HG02571 (cell line): ENCODE measurements at regions not wholly inside any gene's neighbourhood (a gene's known extent, or its start where the extent isn't known, plus 50 kb on each side); places are given as distances from the start of the nearest gene placed in this dataset.

Source experiments
- ATAC-seq: cut with Tn5 transposase; IDR thresholded peaks from one replicate; pipeline ENCODE4 v1.9.1; 2021; ENCODE audit warnings: mild to moderate bottlenecking, moderate library complexity; ENCODE audit not compliant: unreplicated experiment

- no peak for ATAC-seq
Measured at GRCh38 chr2:242022550-242023290, 153.2 kb downstream of the RTP5 start.

DNA sequence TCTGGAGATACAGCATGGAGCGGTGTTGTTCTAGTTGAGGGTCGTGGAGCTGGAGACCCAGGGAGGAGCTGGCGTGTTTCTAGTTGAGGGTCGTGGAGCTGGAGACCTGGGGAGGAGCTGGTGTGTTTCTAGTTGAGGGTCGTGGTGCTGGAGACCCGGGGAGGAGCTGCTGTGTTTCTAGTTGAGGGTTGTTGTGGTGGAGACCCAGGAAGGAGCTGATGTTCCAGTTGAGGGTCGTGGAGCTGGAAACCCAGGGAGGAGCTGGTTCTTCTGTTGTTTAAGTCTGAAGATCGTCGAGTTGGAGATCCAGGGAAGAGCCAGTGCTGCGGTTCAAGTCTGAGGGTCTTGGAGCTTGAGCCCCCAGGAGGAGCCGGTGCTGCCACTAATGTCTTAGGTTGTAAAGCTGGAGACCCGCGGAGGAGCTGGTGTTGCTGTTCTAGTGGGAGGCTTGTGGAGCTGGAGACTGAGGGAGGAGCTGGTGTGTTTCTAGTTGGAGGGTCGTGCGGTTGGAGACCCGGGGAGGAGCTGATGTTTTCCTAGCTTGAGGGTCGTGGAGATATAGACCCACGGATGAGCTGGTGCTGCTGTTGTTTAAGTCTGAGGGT lies 155.3 kb downstream of the RTP5 start:
- ATAC-seq: no peak

DNA sequence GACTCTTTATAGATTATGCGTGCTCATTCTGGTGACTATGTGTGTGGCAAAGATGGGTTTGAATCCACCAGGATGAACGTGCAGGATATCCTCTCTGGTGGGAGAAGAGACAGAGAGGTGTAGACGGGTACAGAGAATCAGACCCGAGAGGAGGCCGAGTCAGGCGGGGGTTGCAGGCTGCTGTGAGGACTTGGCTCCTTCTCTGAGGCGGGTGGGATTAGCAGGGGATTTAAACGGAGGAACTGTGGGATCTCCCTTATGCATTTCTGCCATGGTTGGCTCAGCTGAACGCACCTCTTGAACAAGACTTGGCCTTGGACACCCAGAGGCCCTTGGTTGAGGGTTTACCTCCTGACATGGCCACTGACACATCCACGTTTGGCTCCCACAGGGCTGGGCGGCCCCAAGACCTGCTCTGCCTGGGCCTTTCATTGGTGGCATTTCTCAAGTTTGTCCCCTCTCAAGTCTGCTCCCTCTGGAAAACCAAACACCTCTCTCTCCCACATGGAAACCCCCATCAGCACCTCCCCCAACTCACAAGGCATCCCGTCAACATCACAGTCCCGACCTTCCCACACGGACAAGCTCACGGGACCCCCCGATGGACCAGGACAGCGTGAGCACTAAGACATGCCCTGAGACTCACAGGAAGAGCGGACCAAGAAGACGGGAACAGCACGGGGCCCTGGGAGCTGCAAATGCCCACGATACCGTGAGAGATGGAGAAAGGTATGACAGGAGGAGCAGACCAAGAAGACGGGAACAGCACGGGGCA lies 158.3 kb downstream of the RTP5 start:
- no peak for ATAC-seq

DNA sequence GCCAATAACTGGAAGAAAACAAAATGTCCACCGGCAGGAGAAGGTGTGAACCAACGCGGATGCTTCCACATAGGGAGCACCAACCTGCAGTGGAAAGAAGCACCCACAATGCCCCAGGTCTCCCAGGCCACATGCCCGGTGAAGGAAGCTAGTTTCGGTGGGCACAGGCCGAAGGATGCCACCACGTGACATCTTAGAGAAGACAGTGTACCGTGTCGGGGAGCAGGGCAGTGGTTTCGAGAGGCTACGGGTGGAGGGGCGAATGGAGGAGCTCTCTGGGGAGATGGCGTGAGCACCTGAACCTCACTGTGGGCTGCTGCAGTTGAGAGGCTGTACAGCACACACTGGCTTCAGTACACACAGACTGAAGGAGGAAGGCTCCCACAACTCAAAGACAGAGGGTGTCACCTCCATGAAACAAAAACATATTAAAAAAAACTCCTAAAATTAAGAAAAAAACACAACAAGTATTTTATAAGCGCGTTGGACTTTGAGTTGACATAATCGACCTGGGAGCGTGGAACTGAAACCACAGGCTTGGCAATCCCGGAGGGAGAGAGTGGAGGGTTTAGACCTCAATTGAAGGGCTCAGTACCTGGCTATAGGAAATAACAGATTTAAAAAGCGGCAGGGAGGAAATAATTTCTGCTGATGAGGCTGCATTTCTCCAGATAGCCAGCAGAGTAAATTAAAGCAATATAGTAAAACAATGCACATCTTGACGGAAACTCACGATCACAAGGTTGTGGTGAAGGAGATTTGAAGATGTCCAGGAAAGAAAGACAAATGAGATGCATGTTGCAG lies 160.1 kb downstream of the RTP5 start:
- no peak for ATAC-seq

GRCh38 chr2:242030226-242030575 lies 160.7 kb downstream of the RTP5 start:
- no peak for ATAC-seq

DNA sequence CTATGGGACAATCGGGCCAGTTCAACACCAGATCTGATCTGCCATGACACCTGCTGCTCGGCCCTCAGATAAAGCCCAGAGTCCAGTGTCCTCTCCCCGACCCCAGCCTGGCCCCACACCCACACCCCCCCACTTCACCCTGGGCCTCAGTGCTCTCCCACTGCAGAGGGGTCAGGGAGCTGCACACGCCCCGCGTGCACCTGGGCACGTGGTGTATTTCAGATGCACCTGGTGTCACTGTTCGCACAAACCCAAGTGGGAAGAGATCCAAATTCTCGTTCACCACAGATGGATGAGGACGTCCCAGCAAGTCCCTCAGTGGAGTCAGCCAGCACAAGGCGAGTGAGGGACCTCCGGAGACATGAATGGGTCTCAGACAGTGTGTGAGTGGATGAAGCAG lies 161.3 kb downstream of the RTP5 start:
- ATAC-seq: no peak

- ATAC-seq: no peak
Measured at GRCh38 chr2:242031481-242032019, 162.0 kb downstream of the RTP5 start.

GRCh38 chr2:242032780-242033656 lies 163.5 kb downstream of the RTP5 start:
- no peak for ATAC-seq

- no peak for ATAC-seq
Measured at GRCh38 chr2:242034138-242034537, 164.6 kb downstream of the RTP5 start.

- no peak for ATAC-seq
Measured at GRCh38 chr2:242034996-242035814, 165.7 kb downstream of the RTP5 start.

DNA sequence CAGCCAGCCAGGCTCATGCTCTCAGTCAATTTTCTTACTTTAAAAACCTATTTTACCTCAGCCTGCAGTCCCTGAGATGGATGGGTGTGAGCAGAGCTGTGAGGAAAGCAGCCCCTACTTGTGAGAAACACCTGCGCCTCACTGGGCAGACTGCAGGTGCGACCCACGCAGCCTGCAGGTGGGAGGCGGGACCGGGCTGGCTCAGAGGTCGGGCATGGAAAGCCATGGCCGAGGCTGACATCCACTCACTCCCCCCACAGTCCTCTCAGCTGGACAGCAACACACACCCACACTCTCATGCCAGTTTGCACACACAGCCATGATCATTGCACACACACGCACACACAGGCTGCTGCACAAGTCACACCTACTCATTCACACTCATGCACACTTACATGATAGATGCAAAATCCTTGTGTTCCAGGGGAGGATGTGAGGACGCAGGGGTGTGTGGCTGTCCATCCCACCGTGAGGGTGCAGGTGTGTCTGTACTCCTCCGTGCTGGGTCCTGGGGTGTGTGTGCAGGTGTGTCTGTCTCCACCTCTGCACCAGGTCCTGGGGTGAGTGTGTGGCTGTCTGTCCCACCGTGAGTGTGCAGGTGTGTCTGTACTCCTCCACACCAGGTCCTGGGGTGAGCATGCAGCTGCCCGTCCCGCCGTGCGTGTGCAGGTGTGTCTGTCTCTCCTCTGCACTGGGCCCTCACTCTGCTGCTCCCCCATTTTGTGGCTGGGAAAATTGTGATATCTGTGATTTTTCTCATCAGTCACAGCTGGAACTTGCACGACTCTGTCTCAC lies 166.5 kb downstream of the RTP5 start:
- ATAC-seq: no peak

- no peak for ATAC-seq
Measured at GRCh38 chr2:242036653-242036950, 167.1 kb downstream of the RTP5 start.

GRCh38 chr2:242038166-242038927 lies 168.8 kb downstream of the RTP5 start:
- no peak for ATAC-seq

- ATAC-seq: no peak
Measured at GRCh38 chr2:242038928-242039341, 169.4 kb downstream of the RTP5 start.

- ATAC-seq: no peak
Measured at GRCh38 chr2:242040303-242040655, 170.8 kb downstream of the RTP5 start.

DNA sequence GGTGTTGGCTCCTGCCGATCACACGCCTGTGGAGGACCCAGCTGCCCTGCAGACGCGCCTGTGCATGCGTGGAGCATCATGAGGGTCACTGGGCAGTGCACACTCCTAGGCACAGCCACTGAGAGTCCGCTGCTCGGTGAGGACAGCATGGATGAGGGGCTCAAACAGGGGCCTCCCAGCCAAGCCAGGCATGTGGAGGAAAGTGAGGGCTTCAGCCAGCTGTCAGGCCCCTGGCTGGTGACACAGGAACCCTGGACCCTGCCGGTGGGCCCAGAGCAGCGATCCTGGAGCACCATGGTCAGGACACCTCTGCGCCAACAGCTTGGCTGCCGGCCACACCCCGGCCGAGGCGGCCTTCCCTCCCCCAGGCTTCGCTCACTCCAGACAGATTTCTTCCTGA lies 171.2 kb downstream of the RTP5 start:
- no peak for ATAC-seq

GRCh38 chr2:242041816-242042215 lies 172.3 kb downstream of the RTP5 start:
- ATAC-seq: no peak
